NAMALWA (cell line): ENCODE measurements at regions not wholly inside any gene's neighbourhood (a gene's known extent, or its start where the extent isn't known, plus 50 kb on each side); places are given as distances from the start of the nearest gene placed in this dataset.

ENCODE experiments used
- DNase-seq: peaks from one replicate; pipeline ENCODE4 v3.0.0-alpha.2; 2015; ENCODE audit warnings: low spot score

- no peak for DNase-seq
Observed at GRCh38 chr1:218582646-218583045, 237.5 kb downstream of the TGFB2 start.

DNA sequence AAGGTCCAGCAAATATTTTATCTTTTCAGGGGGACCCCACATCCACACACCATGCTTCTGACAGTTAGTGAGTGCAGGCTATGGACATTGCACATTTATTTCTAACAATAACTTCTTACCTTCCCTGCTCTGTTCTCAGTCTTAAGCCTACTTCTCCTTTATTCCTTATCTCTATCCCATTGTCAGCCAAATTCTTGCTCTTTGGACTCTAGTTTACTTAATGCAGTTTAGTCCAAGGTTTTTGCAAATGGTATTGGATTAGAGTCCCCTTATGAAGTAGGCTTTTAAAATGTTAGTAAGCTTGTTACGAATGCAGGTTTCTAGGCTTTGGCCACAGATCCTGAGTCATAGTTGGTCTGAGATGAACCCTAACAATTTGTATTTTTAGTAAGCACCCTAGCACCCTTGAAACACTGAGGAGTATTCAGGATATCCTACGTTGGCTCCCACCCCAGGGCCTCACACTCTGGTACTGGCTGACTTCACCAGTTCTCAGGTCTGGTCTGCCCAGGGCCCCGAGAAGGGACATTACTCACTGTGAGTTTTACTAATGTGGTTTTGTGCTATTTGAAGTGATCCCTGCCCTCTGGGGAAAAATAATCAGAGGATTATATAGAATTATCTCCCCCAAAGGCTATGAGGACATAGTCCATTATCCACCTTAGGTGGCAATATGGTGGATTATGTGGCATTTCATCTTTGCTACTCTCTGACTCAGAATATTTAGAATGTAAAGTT lies 239.5 kb downstream of the TGFB2 start:
- no peak for DNase-seq

DNA sequence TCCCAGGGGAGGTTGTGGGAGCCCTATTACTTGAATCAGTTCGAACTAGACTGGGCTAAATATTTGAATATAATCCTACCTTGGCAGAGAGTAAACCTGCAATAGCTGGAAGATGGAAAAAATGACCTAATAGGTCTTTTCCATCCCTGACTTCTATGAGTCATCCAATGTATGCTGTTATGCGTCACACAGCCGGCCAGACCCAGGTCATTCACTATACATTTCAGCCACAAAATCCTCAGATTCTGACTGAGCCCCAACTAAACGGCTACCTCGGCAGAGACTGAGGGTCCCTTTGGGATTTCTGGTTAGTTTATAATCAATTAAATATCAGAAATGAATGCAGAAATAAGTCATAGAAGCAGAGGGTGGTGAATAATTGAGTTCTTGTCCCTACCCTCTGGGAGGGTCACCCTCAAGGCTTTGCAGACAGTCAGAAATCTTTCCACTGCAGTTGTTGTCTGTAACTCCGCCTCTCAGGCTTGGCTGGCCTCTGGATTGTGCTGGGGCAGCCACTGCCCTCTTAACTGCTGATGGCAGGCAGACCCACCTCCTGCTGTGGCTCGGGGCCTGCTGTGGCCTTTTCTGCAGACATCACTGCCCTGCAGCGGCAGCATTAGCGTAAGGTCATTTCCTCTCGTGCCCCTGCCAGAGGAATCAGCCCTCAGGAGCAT lies 240.5 kb downstream of the TGFB2 start:
- no peak for DNase-seq

GRCh38 chr1:218587900-218588299 lies 242.8 kb downstream of the TGFB2 start:
- no peak for DNase-seq

- DNase-seq, result no peak
Observed at GRCh38 chr1:218588540-218589172, 243.5 kb downstream of the TGFB2 start.

- DNase-seq, result no peak
Observed at GRCh38 chr1:218589487-218589886, 244.4 kb downstream of the TGFB2 start.

DNA sequence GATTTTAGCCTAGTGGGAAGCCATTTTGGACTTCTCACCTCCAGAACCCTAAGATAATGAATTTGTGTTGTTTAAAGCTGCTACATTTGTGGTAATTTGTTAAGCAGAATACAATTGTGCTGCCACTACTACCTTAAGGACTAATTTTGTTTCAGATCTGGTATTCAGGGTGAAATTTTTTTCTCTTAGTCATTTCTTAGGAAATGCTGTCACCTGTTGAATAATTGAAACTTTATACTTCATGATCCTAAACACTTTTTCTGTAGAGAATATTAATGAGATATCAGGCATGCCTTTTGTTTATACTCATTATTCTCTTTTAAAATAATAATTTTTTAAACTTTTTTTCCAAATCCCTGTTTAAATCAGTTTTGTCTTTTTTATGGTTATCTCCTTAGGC lies 246.8 kb downstream of the TGFB2 start:
- DNase-seq, result no peak

GRCh38 chr1:218592688-218593087 lies 247.6 kb downstream of the TGFB2 start:
- no peak for DNase-seq

- no peak for DNase-seq
Observed at GRCh38 chr1:218600968-218601367, 255.8 kb downstream of the TGFB2 start.

GRCh38 chr1:218604217-218604616 lies 259.1 kb downstream of the TGFB2 start:
- no peak for DNase-seq

DNA sequence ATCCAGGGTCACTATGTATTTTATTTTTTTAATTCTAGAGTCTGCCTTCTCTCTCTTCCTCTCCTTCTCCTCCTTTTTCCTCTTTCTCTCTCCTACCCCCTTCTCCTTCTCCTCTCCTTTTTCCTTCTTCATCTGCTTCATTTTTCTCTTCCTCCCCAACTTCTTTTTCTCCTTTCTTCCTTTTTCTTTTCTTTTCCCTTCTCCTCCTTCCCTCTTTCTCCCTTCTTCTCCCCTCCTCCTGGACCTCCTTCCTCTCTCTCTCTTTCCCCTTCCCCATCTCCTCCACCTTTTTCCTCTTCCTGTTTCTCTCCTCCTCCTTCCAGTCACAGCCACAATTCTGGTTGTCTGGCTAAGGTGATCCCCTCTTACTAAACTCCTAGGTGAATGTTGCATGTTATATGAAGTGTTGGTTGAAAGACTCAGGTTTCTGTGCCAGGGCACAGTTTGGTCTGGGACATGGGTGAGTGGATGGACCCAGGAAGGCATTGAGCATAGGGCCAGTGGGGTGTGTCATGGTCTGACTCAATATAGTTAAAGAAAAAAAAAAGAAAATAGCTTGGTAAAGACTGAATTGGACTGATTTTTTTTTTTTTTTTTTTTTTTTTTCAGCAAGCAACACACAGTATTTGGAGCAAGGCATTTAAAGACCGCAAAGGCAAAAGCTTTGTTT lies 266.9 kb downstream of the TGFB2 start:
- no peak for DNase-seq

GRCh38 chr1:218613105-218613504 lies 268.0 kb downstream of the TGFB2 start:
- no peak for DNase-seq

GRCh38 chr1:218614031-218614430 lies 268.9 kb downstream of the TGFB2 start:
- no peak for DNase-seq

- no peak for DNase-seq
Observed at GRCh38 chr1:218616681-218617080, 271.5 kb downstream of the TGFB2 start.

DNA sequence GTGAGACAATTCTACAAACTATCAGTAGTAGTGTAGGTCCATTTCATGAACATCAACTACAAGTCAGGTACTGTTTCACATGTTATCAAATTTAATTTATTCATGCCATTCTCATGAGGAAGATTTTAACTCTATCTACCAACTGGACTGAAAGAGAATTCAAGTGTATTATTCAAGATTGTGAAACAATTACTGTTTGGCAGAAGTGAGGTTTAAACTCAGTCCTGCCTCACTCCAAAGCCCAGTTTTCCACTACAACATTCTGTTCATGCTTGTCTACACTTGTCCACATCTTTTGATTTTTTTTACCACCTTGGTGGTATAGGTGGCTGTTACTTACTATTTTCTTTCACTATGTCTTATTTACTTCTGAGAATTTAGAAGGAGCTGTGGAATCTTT lies 272.9 kb downstream of the TGFB2 start:
- no peak for DNase-seq

GRCh38 chr1:218620956-218621355 lies 275.8 kb downstream of the TGFB2 start:
- DNase-seq, result no peak

DNA sequence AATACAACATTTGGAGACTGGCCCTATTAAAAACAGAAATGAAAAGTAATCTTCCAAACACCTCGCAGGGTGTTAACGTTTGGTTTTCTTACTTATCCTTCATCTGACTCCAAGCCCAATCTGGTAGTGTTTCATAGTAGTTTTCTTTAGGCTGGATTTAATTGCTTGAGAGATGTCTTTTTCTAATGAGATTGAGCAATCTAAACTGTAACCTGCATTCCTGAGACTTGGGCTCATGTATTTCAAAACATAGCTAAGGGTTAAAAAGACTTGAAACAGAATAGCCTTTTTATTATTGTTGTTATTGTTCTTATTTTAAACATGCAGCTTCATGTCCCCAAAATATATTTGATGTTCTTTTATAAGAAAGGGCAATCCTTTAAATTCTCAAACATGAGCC lies 278.9 kb downstream of the TGFB2 start:
- DNase-seq, result no peak

DNA sequence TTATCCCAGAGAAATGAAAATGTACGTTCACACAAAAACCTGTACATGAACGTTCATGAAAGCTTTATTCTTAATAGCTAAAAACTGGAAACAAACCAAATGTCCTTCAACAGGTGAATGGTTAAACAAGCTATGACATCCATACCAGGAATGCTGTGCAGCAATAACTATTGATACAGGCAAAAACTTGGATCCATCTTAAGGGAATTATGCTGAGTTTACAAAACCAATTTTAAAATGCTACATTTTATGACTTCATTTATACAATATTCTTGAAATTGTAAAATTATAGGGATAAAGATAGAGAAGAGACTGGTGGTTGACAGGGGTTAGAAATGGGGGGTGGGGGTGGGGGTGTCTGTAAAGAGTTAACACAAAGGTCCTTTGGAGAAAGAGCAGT lies 280.3 kb downstream of the TGFB2 start:
- DNase-seq, result no peak

- no peak for DNase-seq
Observed at GRCh38 chr1:218633238-218633988, 288.3 kb downstream of the TGFB2 start.

DNA sequence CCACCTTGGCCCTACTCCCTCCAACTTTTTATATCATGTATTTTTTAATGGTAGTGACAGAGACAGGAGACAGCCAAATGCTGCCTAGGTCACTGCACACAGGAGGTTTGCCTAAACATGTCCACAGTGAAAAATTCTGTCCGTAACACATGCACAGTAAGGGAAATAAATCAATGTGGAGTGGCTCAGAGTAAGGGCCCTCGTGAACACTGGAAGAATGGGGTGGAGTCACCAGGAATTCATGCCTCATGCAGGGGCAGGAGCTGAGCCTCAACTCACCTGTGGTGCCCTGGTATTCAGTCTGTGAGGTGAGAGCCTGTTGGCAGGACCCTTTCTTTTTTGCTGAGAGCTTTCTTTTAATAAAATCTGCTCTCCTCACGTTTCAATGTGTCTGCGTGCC lies 289.1 kb downstream of the TGFB2 start:
- DNase-seq, result no peak

- DNase-seq, result no peak
Observed at GRCh38 chr1:218636548-218636947, 291.4 kb downstream of the TGFB2 start.

GRCh38 chr1:218640173-218640572 lies 295.0 kb downstream of the TGFB2 start:
- no peak for DNase-seq
